H1 (cell line): ENCODE measurements at regions not wholly inside any gene's neighbourhood (a gene's known extent, or its start where the extent isn't known, plus 50 kb on each side); places are given as distances from the start of the nearest gene placed in this dataset.

Experiments
- CTCF ChIA-PET: fragments of 300-600 bp; sonication (Branson Sonifier 250); formaldehyde crosslinking; loops from one replicate; lab custom pipeline; 2021; ENCODE audit not compliant: partially characterized antibody; lab: Charles Lee
- POLR2A ChIA-PET: fragments of 300-600 bp; sonication (Branson Sonifier 250); formaldehyde crosslinking; loops from one replicate; lab custom pipeline; 2021; ENCODE audit warnings: inconsistent platforms; ENCODE audit not compliant: partially characterized antibody; lab: Charles Lee
- DNase-seq, 2 experiments: peaks; one replicate each; pipeline versions ENCODE4 v3.0.0 to v3.0.0-alpha.2; 2010 to 2022; ENCODE audit warnings: low spot score in 2 of 2, low read depth in 1 of 2, mixed read lengths in 1 of 2
- FAIRE-seq: peaks from 2 replicates; lab custom pipeline; 2011; peaks lifted over from hg19 to GRCh38; lab: Jason Lieb, UNC
- H2AFZ ChIP-seq: 2 replicates; pipeline ENCODE4 v1.8.1; 2012; ENCODE audit warnings: low read length, inconsistent platforms
- H2AK5ac ChIP-seq: 2 replicates; pipeline ENCODE4 v1.6.1; 2013; ENCODE audit warnings: low read depth, low read length
- H2BK120ac ChIP-seq: replicated peaks from 2 replicates; pipeline ENCODE3; 2013; ENCODE audit warnings: low read depth, low read length, inconsistent platforms
- H2BK12ac ChIP-seq: 2 replicates; pipeline ENCODE4 v1.6.1; 2013; ENCODE audit warnings: low read depth, low read length
- H2BK15ac ChIP-seq: 2 replicates; pipeline ENCODE4 v1.6.1; 2013; ENCODE audit warnings: low read length
- H2BK20ac ChIP-seq: 2 replicates; pipeline ENCODE4 v1.6.1; 2013; ENCODE audit warnings: low read length
- H2BK5ac ChIP-seq: 2 replicates; pipeline ENCODE4 v1.6.1; 2013; ENCODE audit warnings: low read depth, low read length
- H3K14ac ChIP-seq: 2 replicates; pipeline ENCODE4 v1.6.1; 2013; ENCODE audit warnings: inconsistent platforms; ENCODE audit not compliant: insufficient read length
- H3K18ac ChIP-seq: 2 replicates; pipeline ENCODE4 v1.6.1; 2013; ENCODE audit warnings: low read length; ENCODE audit errors: extremely low read depth
- H3K23ac ChIP-seq: 2 replicates; pipeline ENCODE4 v1.6.1; 2013; ENCODE audit warnings: inconsistent platforms; ENCODE audit not compliant: insufficient read length
- H3K23me2 ChIP-seq: 2 replicates; pipeline ENCODE4 v1.6.1; 2013; ENCODE audit warnings: low read depth, low read length
- H3K27ac ChIP-seq: 2 replicates; pipeline ENCODE4 v1.6.1; 2011; ENCODE audit warnings: low read depth, low read length, inconsistent platforms
- H3K27me3 ChIP-seq, 4 experiments: replicated peaks in 1 of 4; 1 replicate in 1 of 4; 2 replicates in 3 of 4; pipeline versions ENCODE4 v1.6.1 to v1.8.1; 2011 to 2013; ENCODE audit warnings: low read length in 3 of 4, mild to moderate bottlenecking in 3 of 4, inconsistent platforms in 2 of 4, mixed read lengths in 2 of 4, moderate library complexity in 1 of 4; ENCODE audit not compliant: control insufficient read depth in 3 of 4, insufficient read depth in 3 of 4; ENCODE audit errors: extremely low read depth in 1 of 4
- H3K36me3 ChIP-seq, 4 experiments: 2 replicates each; pipeline versions ENCODE4 v1.6.1 to v1.8.1; 2011 to 2013; ENCODE audit warnings: mild to moderate bottlenecking in 4 of 4, low read length in 3 of 4, moderate library complexity in 2 of 4, control low read depth in 1 of 4, inconsistent platforms in 1 of 4; ENCODE audit not compliant: insufficient read depth in 4 of 4, control insufficient read depth in 2 of 4
- H3K4ac ChIP-seq: replicated peaks from 2 replicates; pipeline ENCODE3; 2013; ENCODE audit warnings: low read length, low read depth, mixed read lengths, inconsistent platforms; ENCODE audit not compliant: insufficient read length
- H3K4me1 ChIP-seq, 4 experiments: replicated peaks in 1 of 4; 1 replicate in 1 of 4; 2 replicates in 3 of 4; pipeline versions ENCODE4 v1.6.1 to v1.8.1; 2011 to 2013; ENCODE audit warnings: low read length in 3 of 4, inconsistent platforms in 2 of 4, mixed read lengths in 1 of 4; ENCODE audit not compliant: insufficient read depth in 4 of 4, control insufficient read depth in 3 of 4
- H3K4me2 ChIP-seq, 2 experiments: 2 replicates each; pipeline versions ENCODE4 v1.6.1 to v1.8.1; 2011 to 2013; ENCODE audit warnings: low read depth in 2 of 2, low read length in 2 of 2, control low read depth in 1 of 2, inconsistent platforms in 1 of 2, mild to moderate bottlenecking in 1 of 2; ENCODE audit not compliant: insufficient read depth in 1 of 2
- H3K4me3 ChIP-seq, 4 experiments: fragments of 200-600, 300-600 bp in 1 of 4; sonication (generic), shearing (Covaris generic), sonication (Bioruptor Twin) in 1 of 4; 2 replicates each; pipeline versions ENCODE4 v1.5.1 to v1.8.1; 2011 to 2016; ENCODE audit warnings: low read length in 4 of 4, low read depth in 3 of 4, control low read depth in 2 of 4, inconsistent platforms in 2 of 4, mild to moderate bottlenecking in 2 of 4, mixed read lengths in 1 of 4, moderate library complexity in 1 of 4; ENCODE audit not compliant: insufficient read depth in 2 of 4; ENCODE audit errors: extremely low read depth in 1 of 4
- H3K56ac ChIP-seq: replicated peaks from 2 replicates; pipeline ENCODE3; 2013; ENCODE audit warnings: low read depth, mild to moderate bottlenecking, mixed read lengths, low read length, inconsistent platforms; ENCODE audit not compliant: insufficient read length
- H3K79me1 ChIP-seq: 2 replicates; pipeline ENCODE4 v1.6.1; 2013; ENCODE audit warnings: low read depth, low read length, control low read depth
- H3K79me2 ChIP-seq, 2 experiments: 2 replicates each; pipeline versions ENCODE4 v1.6.1 to v1.8.1; 2012 to 2013; ENCODE audit warnings: low read length in 2 of 2, mild to moderate bottlenecking in 2 of 2, inconsistent platforms in 1 of 2; ENCODE audit not compliant: insufficient read depth in 2 of 2, control insufficient read depth in 1 of 2
- H3K9ac ChIP-seq, 4 experiments: replicated peaks in 1 of 4; 1 replicate in 1 of 4; 2 replicates in 3 of 4; pipeline versions ENCODE4 v1.6.1 to v1.8.1; 2011 to 2013; ENCODE audit warnings: low read depth in 3 of 4, low read length in 3 of 4, control low read depth in 2 of 4, mild to moderate bottlenecking in 2 of 4, moderate library complexity in 2 of 4, inconsistent platforms in 1 of 4; ENCODE audit errors: extremely low read depth in 1 of 4
- H3K9me3 ChIP-seq, 2 experiments: 2 replicates each; pipeline versions ENCODE4 v1.6.1 to v1.8.1; 2012 to 2013; ENCODE audit warnings: mild to moderate bottlenecking in 2 of 2, moderate library complexity in 2 of 2, control low read depth in 1 of 2, inconsistent platforms in 1 of 2, low read depth in 1 of 2, low read length in 1 of 2, mixed read lengths in 1 of 2; ENCODE audit not compliant: insufficient read depth in 2 of 2
- H4K20me1 ChIP-seq, 2 experiments: replicated peaks in 1 of 2; 2 replicates each; pipeline versions ENCODE3 to v1.8.1; 2011 to 2013; ENCODE audit warnings: inconsistent platforms in 2 of 2, low read length in 2 of 2, mild to moderate bottlenecking in 1 of 2; ENCODE audit not compliant: insufficient read depth in 2 of 2, control insufficient read depth in 1 of 2
- H4K5ac ChIP-seq: 2 replicates; pipeline ENCODE4 v1.6.1; 2013; ENCODE audit warnings: low read length, low read depth, mixed read lengths, inconsistent platforms; ENCODE audit not compliant: insufficient read length
- H4K8ac ChIP-seq: 2 replicates; pipeline ENCODE4 v1.8.0; 2013; ENCODE audit warnings: mild to moderate bottlenecking, moderate library complexity, low read length, inconsistent platforms; ENCODE audit not compliant: insufficient read depth; ENCODE audit errors: extremely low read depth
- H4K91ac ChIP-seq: replicated peaks from 2 replicates; pipeline ENCODE3; 2013; ENCODE audit warnings: low read length, mixed read lengths, inconsistent platforms; ENCODE audit not compliant: insufficient read length
- ASH2L ChIP-seq: fragments of 200-600, 300-600 bp; sonication (generic); IDR thresholded peaks from one replicate; pipeline ENCODE4 v1.7.1; 2017; ENCODE audit warnings: low read length
- ATF2 ChIP-seq: IDR thresholded peaks from 2 replicates; pipeline ENCODE4 v1.6.1; 2012; ENCODE audit warnings: low read length, inconsistent platforms
- BACH1 ChIP-seq: IDR thresholded peaks from 2 replicates; pipeline ENCODE4 v1.6.1; 2012; ENCODE audit warnings: low read length, improper control_type of control experiment
- FOSL1 ChIP-seq: IDR thresholded peaks from 2 replicates; pipeline ENCODE4 v1.6.1; 2011; ENCODE audit warnings: mild to moderate bottlenecking, low read depth, low read length, moderate library complexity; ENCODE audit not compliant: insufficient read depth
- HDAC2 ChIP-seq, 2 experiments: fragments of 300-600 bp in 1 of 2; sonication (generic) in 1 of 2; IDR thresholded peaks; 2 replicates each; pipeline ENCODE4 v1.6.1; 2011 to 2012; ENCODE audit warnings: low read depth in 2 of 2, low read length in 2 of 2, mild to moderate bottlenecking in 2 of 2, moderate library complexity in 2 of 2, borderline replicate concordance in 1 of 2, inconsistent platforms in 1 of 2
- MAFK ChIP-seq: IDR thresholded peaks from 2 replicates; pipeline ENCODE4 v1.6.1; 2012; ENCODE audit warnings: low read depth, mild to moderate bottlenecking, improper control_type of control experiment, low read length
- NANOG ChIP-seq: IDR thresholded peaks from 2 replicates; pipeline ENCODE4 v1.6.1; 2011; ENCODE audit warnings: low read length, low read depth, mild to moderate bottlenecking, inconsistent platforms; ENCODE audit not compliant: insufficient read depth, poor library complexity, severe bottlenecking
- SAP30 ChIP-seq: fragments of 300-600 bp; sonication (generic); IDR thresholded peaks from 2 replicates; pipeline ENCODE4 v1.7.1; 2012; ENCODE audit warnings: low read length, moderate library complexity, mild to moderate bottlenecking, inconsistent platforms; ENCODE audit not compliant: insufficient read depth, insufficient replicate concordance
- TBP ChIP-seq: IDR thresholded peaks from 2 replicates; pipeline ENCODE4 v1.6.1; 2011; ENCODE audit warnings: low read depth, low read length, improper control_type of control experiment
- WGBS, 2 experiments: shearing (Covaris generic) in 1 of 2; methylation state at CpG; one replicate each; pipeline versions ENCODE4 v1.1.6 to v1.1.7; 2013 to 2015; ENCODE audit warnings: low lambda C conversion rate in 2 of 2, mixed read lengths in 2 of 2, inconsistent platforms in 1 of 2, low coverage in 1 of 2, missing lambda C conversion rate in 1 of 2; ENCODE audit not compliant: insufficient replicate concordance in 2 of 2, insufficient coverage in 1 of 2, insufficient read length in 1 of 2; ENCODE audit errors: extremely low coverage in 1 of 2, missing lambda C conversion rate in 1 of 2; 5-methylcytosine and 5-hydroxymethylcytosine counted together
- TF ChIP-seq, protein P1 (sequence below), 3 experiments: IDR thresholded peaks; 1 replicate in 2 of 3; 2 replicates in 1 of 3; pipeline versions ENCODE4 v1.5.1 to v1.6.1; 2011; ENCODE audit warnings: low read length in 3 of 3, mild to moderate bottlenecking in 3 of 3, inconsistent platforms in 2 of 3, low read depth in 1 of 3, moderate library complexity in 1 of 3; ENCODE audit not compliant: insufficient read depth in 1 of 3; ENCODE audit errors: control extremely low read depth in 1 of 3

- no peak overlapping the region for H3K4me2 ChIP-seq
- no peak overlapping the region for H3K18ac ChIP-seq
- no peak overlapping the region for H4K8ac ChIP-seq
- H2AFZ ChIP-seq: no peak overlapping the region
- no peaks in the 10 kb centered on the region for H3K79me2 ChIP-seq
- H3K79me1 ChIP-seq: no peaks in the 10 kb centered on the region
- no peak overlapping the region for H3K4ac ChIP-seq
- CTCF ChIA-PET: no interaction called here
- no peak overlapping the region for H2BK12ac ChIP-seq
- WGBS, 2 experiments: 94% methylated on average over 2 of the region's 2 CpGs; no CpG with 5 or more reads in 1 of the 2 experiments
- H3K14ac ChIP-seq: no peak overlapping the region
- H2BK15ac ChIP-seq: no peak overlapping the region
- H4K5ac ChIP-seq: no peak overlapping the region
- no peak overlapping the region for H2BK20ac ChIP-seq
- no peaks in the 10 kb centered on the region for H3K27me3 ChIP-seq
- no peaks in the 10 kb centered on the region for H3K23me2 ChIP-seq
- H3K4me1 ChIP-seq: no peaks in the 10 kb centered on the region
- H2AK5ac ChIP-seq: no peak overlapping the region
- no peak overlapping the region for H3K56ac ChIP-seq
- no peak overlapping the region for H2BK120ac ChIP-seq
- no peak overlapping the region for H3K9ac ChIP-seq
- no peak overlapping the region for H4K91ac ChIP-seq
- H2BK5ac ChIP-seq: no peak overlapping the region
- no peak overlapping the region for H3K4me3 ChIP-seq
- DNase-seq (no peak), FAIRE-seq (no peak)
- H3K27ac ChIP-seq: no peak overlapping the region
- no peak overlapping the region for H3K23ac ChIP-seq
- POLR2A ChIA-PET: no interaction called here
- no peaks in the 10 kb centered on the region for H3K9me3 ChIP-seq
- no peaks in the 10 kb centered on the region for H3K36me3 ChIP-seq
- no peaks in the 10 kb centered on the region for H4K20me1 ChIP-seq
- TF ChIP-seq BACH1 (no peak), HDAC2 (IDR thresholded peaks at IDR 0.05; ENCODE audit: borderline replicate concordance in 1 of 2, low read depth in 2 of 2, low read length in 2 of 2) (no peak), FOSL1 (no peak), MAFK (no peak), SAP30 (no peak), NANOG (no peak), TBP (no peak), ATF2 (no peak), ASH2L (no peak)
- TF ChIP-seq, protein P1, sequence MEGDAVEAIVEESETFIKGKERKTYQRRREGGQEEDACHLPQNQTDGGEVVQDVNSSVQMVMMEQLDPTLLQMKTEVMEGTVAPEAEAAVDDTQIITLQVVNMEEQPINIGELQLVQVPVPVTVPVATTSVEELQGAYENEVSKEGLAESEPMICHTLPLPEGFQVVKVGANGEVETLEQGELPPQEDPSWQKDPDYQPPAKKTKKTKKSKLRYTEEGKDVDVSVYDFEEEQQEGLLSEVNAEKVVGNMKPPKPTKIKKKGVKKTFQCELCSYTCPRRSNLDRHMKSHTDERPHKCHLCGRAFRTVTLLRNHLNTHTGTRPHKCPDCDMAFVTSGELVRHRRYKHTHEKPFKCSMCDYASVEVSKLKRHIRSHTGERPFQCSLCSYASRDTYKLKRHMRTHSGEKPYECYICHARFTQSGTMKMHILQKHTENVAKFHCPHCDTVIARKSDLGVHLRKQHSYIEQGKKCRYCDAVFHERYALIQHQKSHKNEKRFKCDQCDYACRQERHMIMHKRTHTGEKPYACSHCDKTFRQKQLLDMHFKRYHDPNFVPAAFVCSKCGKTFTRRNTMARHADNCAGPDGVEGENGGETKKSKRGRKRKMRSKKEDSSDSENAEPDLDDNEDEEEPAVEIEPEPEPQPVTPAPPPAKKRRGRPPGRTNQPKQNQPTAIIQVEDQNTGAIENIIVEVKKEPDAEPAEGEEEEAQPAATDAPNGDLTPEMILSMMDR (IDR thresholded peaks at IDR 0.05; ENCODE audit: control extremely low read depth in 1 of 3, insufficient read depth in 1 of 3, low read depth in 1 of 3, low read length in 3 of 3): no peak
Observed at GRCh38 chr11:39458481-39458880, 2001.0 kb downstream of the LRRC4C start.
